Central memory CD8-positive, alpha-beta T cell (primary cell): ENCODE measurements at regions not wholly inside any gene's neighbourhood (a gene's known extent, or its start where the extent isn't known, plus 50 kb on each side); places are given as distances from the start of the nearest gene placed in this dataset.

Experiments
- ATAC-seq: fragments of 150-1000 bp; cut with Tn5 transposase; replicated peaks from 2 replicates; pipeline ENCODE4 v1.10.0; 2022; ENCODE audit warnings: mild to moderate bottlenecking, moderate FRiP score, moderate number of reproducible peaks; ENCODE audit not compliant: poor library complexity, severe bottlenecking; ENCODE audit errors: extremely low read depth
- DNase-seq, 2 donors: peaks; one replicate each; pipeline ENCODE4 v3.0.0; 2021; ENCODE audit warnings: low spot score in 2 of 2
- H3K27ac Mint-ChIP-seq: one replicate; pipeline ENCODE4 v1.8.0; 2022; ENCODE audit warnings: low read depth, mild to moderate bottlenecking, moderate library complexity, mixed read lengths
- H3K27me3 Mint-ChIP-seq: one replicate; pipeline ENCODE4 v1.8.0; 2022; ENCODE audit warnings: mixed read lengths
- H3K36me3 Mint-ChIP-seq: one replicate; pipeline ENCODE4 v1.8.0; 2022; ENCODE audit warnings: mild to moderate bottlenecking, moderate library complexity, mixed read lengths; ENCODE audit not compliant: insufficient read depth
- H3K4me1 Mint-ChIP-seq: one replicate; pipeline ENCODE4 v1.8.0; 2022; ENCODE audit warnings: mixed read lengths
- H3K4me3 Mint-ChIP-seq: one replicate; pipeline ENCODE4 v1.8.0; 2022; ENCODE audit warnings: mild to moderate bottlenecking, moderate library complexity, mixed read lengths
- H3K9me3 Mint-ChIP-seq: one replicate; pipeline ENCODE4 v1.8.0; 2022; ENCODE audit warnings: mixed read lengths

GRCh38 chr2:128755695-128756364, 437.2 kb upstream of the HS6ST1 start:
- ATAC-seq (no peak), DNase-seq (no peak)
- no peaks in the 10 kb centered on the region for H3K9me3 Mint-ChIP-seq
- H3K4me3 Mint-ChIP-seq, result no peak overlapping the region
- peaks cover 20% of the 10 kb centered on the region for H3K27me3 Mint-ChIP-seq
- no peak overlapping the region for H3K27ac Mint-ChIP-seq
- H3K36me3 Mint-ChIP-seq, result no peaks in the 10 kb centered on the region
- H3K4me1 Mint-ChIP-seq, result peaks cover 10% of the 10 kb centered on the region

GRCh38 chr2:128756365-128756717, 437.7 kb upstream of the HS6ST1 start:
- Mint-ChIP-seq H3K4me3 (no peak overlapping the region), H3K36me3 (no peaks in the 10 kb centered on the region), H3K27ac (no peak overlapping the region), H3K27me3 (peaks cover 26% of the 10 kb centered on the region), H3K9me3 (no peaks in the 10 kb centered on the region), H3K4me1 (peaks cover 10% of the 10 kb centered on the region)
- DNase-seq (no peak), ATAC-seq (no peak)

- no peak for ATAC-seq
- no peaks in the 10 kb centered on the region for H3K4me1 Mint-ChIP-seq
- peaks cover 64% of the 10 kb centered on the region for H3K27me3 Mint-ChIP-seq
- H3K4me3 Mint-ChIP-seq, result no peak overlapping the region
- H3K36me3 Mint-ChIP-seq, result peaks cover 2% of the 10 kb centered on the region
- H3K27ac Mint-ChIP-seq, result no peak overlapping the region
- H3K9me3 Mint-ChIP-seq, result peaks cover 15% of the 10 kb centered on the region
- no peak for DNase-seq
Observed at GRCh38 chr2:128765811-128766210, 447.1 kb upstream of the HS6ST1 start.

GRCh38 chr2:128768041-128768440, 449.4 kb upstream of the HS6ST1 start:
- peaks cover 47% of the 10 kb centered on the region for H3K27me3 Mint-ChIP-seq
- peaks cover 2% of the 10 kb centered on the region for H3K36me3 Mint-ChIP-seq
- peaks cover 10% of the 10 kb centered on the region for H3K9me3 Mint-ChIP-seq
- ATAC-seq, result no peak
- no peak for DNase-seq
- no peak overlapping the region for H3K27ac Mint-ChIP-seq
- no peak overlapping the region for H3K4me3 Mint-ChIP-seq
- H3K4me1 Mint-ChIP-seq, result no peaks in the 10 kb centered on the region

GRCh38 chr2:128769457-128770142, 450.9 kb upstream of the HS6ST1 start:
- no peak for ATAC-seq
- no peak for DNase-seq
- H3K9me3 Mint-ChIP-seq, result no peaks in the 10 kb centered on the region
- H3K27me3 Mint-ChIP-seq, result peaks cover 34% of the 10 kb centered on the region
- no peaks in the 10 kb centered on the region for H3K4me1 Mint-ChIP-seq
- peak overlapping the region; percentile 14 for H3K27ac Mint-ChIP-seq
- no peak overlapping the region for H3K4me3 Mint-ChIP-seq
- H3K36me3 Mint-ChIP-seq, result peaks cover 2% of the 10 kb centered on the region

GRCh38 chr2:128770143-128771085, 451.7 kb upstream of the HS6ST1 start:
- Mint-ChIP-seq H3K27ac (no peak overlapping the region), H3K9me3 (no peaks in the 10 kb centered on the region)

GRCh38 chr2:128771401-128771800, 452.7 kb upstream of the HS6ST1 start:
- ATAC-seq (no peak), DNase-seq (no peak)
- Mint-ChIP-seq H3K27ac (no peak overlapping the region), H3K4me1 (no peaks in the 10 kb centered on the region), H3K27me3 (peaks cover 23% of the 10 kb centered on the region), H3K4me3 (no peak overlapping the region), H3K36me3 (peaks cover 2% of the 10 kb centered on the region), H3K9me3 (no peaks in the 10 kb centered on the region)

More at GRCh38 chr2:128770143-128771085, 451.7 kb upstream of the HS6ST1 start:
- Mint-ChIP-seq H3K36me3 (peaks cover 2% of the 10 kb centered on the region), H3K27me3 (peaks cover 26% of the 10 kb centered on the region), H3K4me3 (no peak overlapping the region), H3K4me1 (no peaks in the 10 kb centered on the region)
- ATAC-seq (no peak), DNase-seq (no peak)

GRCh38 chr2:128772671-128773070, 454.0 kb upstream of the HS6ST1 start:
- Mint-ChIP-seq H3K9me3 (no peaks in the 10 kb centered on the region), H3K36me3 (peaks cover 2% of the 10 kb centered on the region), H3K27ac (no peak overlapping the region), H3K4me3 (no peak overlapping the region), H3K27me3 (peaks cover 23% of the 10 kb centered on the region), H3K4me1 (no peaks in the 10 kb centered on the region)
- no peak for DNase-seq
- ATAC-seq, result no peak

GRCh38 chr2:128773641-128774319, 455.1 kb upstream of the HS6ST1 start:
- no peak overlapping the region for H3K27ac Mint-ChIP-seq
- DNase-seq (no peak), ATAC-seq (no peak)
- no peak overlapping the region for H3K4me3 Mint-ChIP-seq
- no peaks in the 10 kb centered on the region for H3K4me1 Mint-ChIP-seq
- no peaks in the 10 kb centered on the region for H3K9me3 Mint-ChIP-seq
- peaks cover 14% of the 10 kb centered on the region for H3K27me3 Mint-ChIP-seq
- peaks cover 2% of the 10 kb centered on the region for H3K36me3 Mint-ChIP-seq

- Mint-ChIP-seq H3K9me3 (no peaks in the 10 kb centered on the region), H3K4me3 (no peak overlapping the region), H3K27ac (no peak overlapping the region), H3K4me1 (no peaks in the 10 kb centered on the region), H3K36me3 (peaks cover 2% of the 10 kb centered on the region), H3K27me3 (peaks cover 8% of the 10 kb centered on the region)
- DNase-seq (no peak), ATAC-seq (no peak)
Observed at GRCh38 chr2:128774320-128775216, 455.9 kb upstream of the HS6ST1 start.

- no peak overlapping the region for H3K4me3 Mint-ChIP-seq
- H3K27me3 Mint-ChIP-seq, result peaks cover under 1% of the 10 kb centered on the region
- DNase-seq, result no peak
- no peak overlapping the region for H3K27ac Mint-ChIP-seq
- H3K36me3 Mint-ChIP-seq, result no peaks in the 10 kb centered on the region
- H3K9me3 Mint-ChIP-seq, result no peaks in the 10 kb centered on the region
- H3K4me1 Mint-ChIP-seq, result no peaks in the 10 kb centered on the region
- ATAC-seq, result no peak
Observed at GRCh38 chr2:128775217-128775913, 456.7 kb upstream of the HS6ST1 start.
